ENCODE measurements at regions not wholly inside any gene's neighbourhood (a gene's known extent, or its start where the extent isn't known, plus 50 kb on each side); places are given as distances from the start of the nearest gene placed in this dataset.

DNA sequence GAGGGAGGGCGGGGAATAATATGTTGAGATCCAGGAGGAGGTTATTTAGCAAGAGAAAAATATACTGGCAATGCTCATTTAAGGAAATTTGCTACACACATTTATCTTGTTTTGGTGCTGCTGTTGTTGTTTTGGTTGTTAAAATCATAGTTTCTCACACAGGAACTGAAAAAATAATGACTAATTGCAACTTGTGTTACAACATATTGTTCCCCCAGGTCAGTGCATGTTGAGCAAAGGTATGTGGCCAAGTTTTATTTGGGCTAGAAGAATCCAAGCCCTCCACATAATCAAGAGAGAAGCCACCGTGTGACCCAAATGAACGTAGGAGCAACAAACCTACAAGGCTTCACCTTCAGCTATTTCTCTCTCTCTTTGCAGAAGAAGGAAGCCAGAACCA, 220.3 kb upstream of the DAPK1 start:
- Histone ChIP-seq H3K4me1 (no peaks in the 10 kb centered on the region), H3K9me3 (no peaks in the 10 kb centered on the region), H3K4me3 (no peak overlapping the region), H3K27ac (peak overlapping the region; percentile 13), H3K36me3 (ENCODE audit: insufficient read depth in 1 of 2, low read depth in 1 of 2) (no peaks in the 10 kb centered on the region), H3K27me3 (ENCODE audit: insufficient read depth in 3 of 3, low read length in 2 of 3) (peaks cover 0 to 3% (median 0%) of the 10 kb centered on the region in 3 donors)
- ATAC-seq (no peak), DNase-seq (no peak)
- 73 to 87% (median 79%) methylated on average over 3 of the region's 3 CpGs for WGBS, 3 donors
- no peak for TF ChIP-seq CTCF (IDR thresholded peaks at IDR 0.05)
- intact Hi-C loops (cut with DNase I) = no loop called here

DNA sequence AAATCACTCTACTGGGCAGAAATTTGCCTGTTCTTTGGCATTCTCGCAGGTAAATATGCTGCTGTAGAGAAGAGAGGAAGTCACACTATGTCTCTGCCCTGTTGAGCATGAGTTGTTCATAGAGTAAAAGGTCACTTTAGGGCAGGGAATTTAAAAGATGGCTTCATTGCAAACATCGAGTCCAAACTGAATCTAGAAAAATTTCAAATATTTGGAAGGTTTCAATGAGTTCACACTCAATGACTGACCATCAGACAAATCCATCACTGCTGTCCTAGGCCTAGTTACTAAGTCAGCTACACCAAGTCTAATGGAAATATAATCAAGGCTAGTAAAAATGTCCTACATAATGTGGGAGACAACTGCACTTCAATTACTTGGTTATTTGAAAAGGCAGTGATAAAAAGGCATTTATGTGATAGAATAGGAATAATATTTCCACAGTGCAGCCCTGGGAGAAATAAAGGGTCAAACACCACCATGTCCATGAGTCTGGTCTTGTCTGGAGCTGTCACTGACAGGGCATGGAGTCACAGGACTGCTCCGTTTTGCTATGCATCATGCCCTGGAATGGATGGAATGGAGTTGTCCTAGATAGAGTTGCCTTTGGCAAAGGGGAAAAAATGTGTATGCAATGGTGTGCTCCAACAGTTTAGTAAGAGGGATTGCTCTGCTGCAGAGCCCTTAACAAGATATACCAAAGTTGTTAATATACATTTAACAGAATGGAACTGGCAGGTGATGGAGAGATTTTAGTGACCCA, 218.5 kb upstream of the DAPK1 start:
- Histone ChIP-seq H3K9me3 (no peaks in the 10 kb centered on the region), H3K27me3 (ENCODE audit: insufficient read depth in 3 of 3, low read length in 2 of 3) (no peaks in the 10 kb centered on the region), H3K4me3 (no peak overlapping the region), H3K36me3 (ENCODE audit: insufficient read depth in 1 of 2, low read depth in 1 of 2) (no peaks in the 10 kb centered on the region), H3K4me1 (no peaks in the 10 kb centered on the region), H3K27ac (no peak overlapping the region)
- peak; percentile 56 to 93 (median 66) for ATAC-seq
- no peak for TF ChIP-seq CTCF (IDR thresholded peaks at IDR 0.05)
- WGBS, 3 donors = 37 to 49% (median 42%) methylated on average over 3 of the region's 3 CpGs
- no peak for DNase-seq
- intact Hi-C loops (cut with DNase I) = no loop called here

DNA sequence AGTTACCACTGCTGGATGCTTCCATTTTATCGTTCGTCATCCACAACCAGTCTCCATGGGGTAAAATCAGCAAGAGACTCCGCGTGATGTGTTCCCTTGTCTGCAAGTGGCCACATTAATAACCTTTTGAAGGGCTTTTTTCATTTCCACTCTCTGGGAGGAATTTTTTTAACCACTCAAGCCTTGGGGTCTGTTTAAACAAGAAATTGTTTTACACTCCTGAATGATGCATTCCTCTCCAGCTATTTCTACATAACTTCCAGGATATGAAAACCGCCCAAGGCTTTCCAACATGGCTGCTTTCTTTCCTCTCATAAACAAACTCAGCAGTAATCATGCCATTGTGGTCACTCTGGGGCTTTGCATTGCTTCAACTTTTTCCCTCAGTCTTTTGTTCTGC, 217.2 kb upstream of the DAPK1 start:
- 97 to 98% (median 98%) methylated on average over 5 of the region's 5 CpGs for WGBS, 3 donors
- H3K36me3 ChIP-seq (ENCODE audit: insufficient read depth in 1 of 2, low read depth in 1 of 2) = no peaks in the 10 kb centered on the region
- ATAC-seq (no peak), DNase-seq (no peak)
- no peaks in the 10 kb centered on the region for H3K4me1 ChIP-seq
- no peak for TF ChIP-seq CTCF (IDR thresholded peaks at IDR 0.05)
- H3K27me3 ChIP-seq (ENCODE audit: insufficient read depth in 3 of 3, low read length in 2 of 3) = no peaks in the 10 kb centered on the region
- intact Hi-C loops (cut with DNase I) = no loop called here
- no peak overlapping the region for H3K4me3 ChIP-seq
- no peaks in the 10 kb centered on the region for H3K9me3 ChIP-seq
- H3K27ac ChIP-seq = no peak overlapping the region

- H3K4me3 ChIP-seq = no peak overlapping the region
- H3K36me3 ChIP-seq (ENCODE audit: insufficient read depth in 1 of 2, low read depth in 1 of 2) = no peaks in the 10 kb centered on the region
- WGBS, 3 donors = 93 to 100% (median 97%) methylated on average over 1 of the region's 1 CpG
- ATAC-seq (no peak), DNase-seq (no peak)
- no peak overlapping the region for H3K27ac ChIP-seq
- no peaks in the 10 kb centered on the region for H3K4me1 ChIP-seq
- H3K27me3 ChIP-seq (ENCODE audit: insufficient read depth in 3 of 3, low read length in 2 of 3) = no peaks in the 10 kb centered on the region
- intact Hi-C loops (cut with DNase I) = no loop called here
- no peaks in the 10 kb centered on the region for H3K9me3 ChIP-seq
- TF ChIP-seq CTCF (IDR thresholded peaks at IDR 0.05) = no peak
These were observed 215.1 kb upstream of the DAPK1 start for GRCh38 chr9:87282538-87282937.

DNA sequence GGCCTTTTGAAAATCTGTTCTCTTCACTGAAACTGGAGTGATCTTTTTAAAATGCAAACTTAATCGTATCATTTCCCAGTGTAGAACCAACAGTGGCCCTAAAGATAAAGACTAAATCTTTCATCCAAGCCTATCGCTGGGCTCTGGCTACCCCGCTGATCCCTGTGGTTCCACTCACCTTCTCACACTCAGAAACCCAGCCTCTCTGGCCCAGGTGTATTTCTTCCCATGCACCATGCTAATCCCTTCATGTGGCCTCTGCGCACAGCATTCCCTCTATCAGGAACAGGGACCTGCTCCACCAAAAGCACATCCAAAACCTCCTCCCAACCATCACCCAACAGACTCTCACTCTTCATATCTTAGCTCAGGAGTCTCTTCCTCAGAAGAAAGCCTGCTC, 214.1 kb upstream of the DAPK1 start:
- no peak overlapping the region for H3K27ac ChIP-seq
- no peak for DNase-seq
- ATAC-seq = no peak
- TF ChIP-seq CTCF (IDR thresholded peaks at IDR 0.05) = no peak
- no peaks in the 10 kb centered on the region for H3K9me3 ChIP-seq
- no peaks in the 10 kb centered on the region for H3K27me3 ChIP-seq (ENCODE audit: insufficient read depth in 3 of 3, low read length in 2 of 3)
- WGBS, 3 donors = 97 to 99% (median 99%) methylated on average over 4 of the region's 4 CpGs
- H3K36me3 ChIP-seq (ENCODE audit: insufficient read depth in 1 of 2, low read depth in 1 of 2) = no peaks in the 10 kb centered on the region
- H3K4me3 ChIP-seq = no peak overlapping the region
- intact Hi-C loops (cut with DNase I) = no loop called here
- H3K4me1 ChIP-seq = no peaks in the 10 kb centered on the region

Measured in psoas muscle (tissue), 7 donors.